NCI-H460 (cell line): ENCODE measurements at regions not wholly inside any gene's neighbourhood (a gene's known extent, or its start where the extent isn't known, plus 50 kb on each side); places are given as distances from the start of the nearest gene placed in this dataset.
"Not testable (repeated sequence)": the region's sequence is repeated elsewhere in the genome, so short reads cannot be mapped to it uniquely, and the experiment has no call there.

Experiments used
- DNase-seq: peaks from one replicate; pipeline ENCODE4 v3.0.0-alpha.2; 2016; ENCODE audit warnings: low read depth; ENCODE audit errors: extremely low read depth

- no peak for DNase-seq
Observed at GRCh38 chr13:84649853-84650252, 767.6 kb upstream of the SLITRK1 start.

- no peak for DNase-seq
Observed at GRCh38 chr13:84648069-84648640, 765.9 kb upstream of the SLITRK1 start.

DNA sequence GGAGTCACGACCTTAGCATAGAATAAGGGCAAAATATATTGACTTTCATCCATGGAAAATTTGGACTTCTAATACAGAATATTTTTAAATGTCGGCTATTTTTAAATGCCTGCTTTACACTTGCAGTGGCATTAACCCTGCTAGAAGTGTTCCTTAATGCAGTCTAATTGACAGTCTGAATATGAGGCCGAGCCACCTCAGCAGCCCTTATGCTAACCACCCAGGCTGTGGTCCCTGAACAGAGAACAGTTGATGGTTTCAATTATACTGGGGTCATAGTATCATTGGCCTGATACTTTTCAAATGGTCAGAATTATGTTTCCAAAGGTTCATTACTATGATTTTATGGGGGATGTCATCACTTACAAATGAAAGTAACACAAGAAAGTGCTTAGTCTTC lies 764.7 kb upstream of the SLITRK1 start:
- no peak for DNase-seq

GRCh38 chr13:84645196-84646012 lies 763.1 kb upstream of the SLITRK1 start:
- no peak for DNase-seq

DNA sequence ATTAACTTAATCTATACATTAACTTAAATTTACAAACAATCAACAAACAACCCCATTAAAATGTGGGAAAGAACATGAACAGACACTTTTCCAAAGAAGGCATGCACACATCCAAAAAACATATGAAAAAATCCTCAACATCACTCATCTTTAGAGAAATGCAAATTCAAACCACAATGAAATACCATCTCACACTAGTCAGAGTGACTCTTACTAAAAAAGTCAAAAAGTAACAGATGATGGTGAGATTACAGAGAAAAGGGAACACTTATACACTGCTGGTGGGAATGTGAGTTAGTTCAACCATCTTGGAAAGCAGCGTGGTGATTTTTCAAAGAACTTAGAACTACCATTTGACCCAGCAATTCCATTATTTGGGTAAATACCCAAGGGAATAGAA lies 759.2 kb upstream of the SLITRK1 start:
- DNase-seq, result no peak

DNA sequence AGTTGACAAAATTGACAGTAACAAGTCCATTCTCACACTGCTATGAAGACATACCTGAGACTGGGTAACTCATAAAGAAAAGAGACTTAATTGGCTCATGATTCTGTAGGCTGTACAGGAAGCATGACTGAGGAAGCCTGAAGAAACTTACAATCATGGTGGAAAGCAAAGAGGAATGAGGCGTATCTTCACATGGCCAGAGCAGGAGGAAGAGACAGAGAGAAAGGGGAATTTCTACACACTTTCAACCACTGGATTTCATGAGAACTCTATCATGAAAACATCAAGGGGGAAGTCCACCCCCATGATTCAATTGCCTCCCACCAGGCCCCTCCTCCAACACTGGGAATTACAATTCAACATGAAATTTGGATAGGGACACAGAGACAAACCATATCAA lies 758.4 kb upstream of the SLITRK1 start:
- no peak for DNase-seq

DNA sequence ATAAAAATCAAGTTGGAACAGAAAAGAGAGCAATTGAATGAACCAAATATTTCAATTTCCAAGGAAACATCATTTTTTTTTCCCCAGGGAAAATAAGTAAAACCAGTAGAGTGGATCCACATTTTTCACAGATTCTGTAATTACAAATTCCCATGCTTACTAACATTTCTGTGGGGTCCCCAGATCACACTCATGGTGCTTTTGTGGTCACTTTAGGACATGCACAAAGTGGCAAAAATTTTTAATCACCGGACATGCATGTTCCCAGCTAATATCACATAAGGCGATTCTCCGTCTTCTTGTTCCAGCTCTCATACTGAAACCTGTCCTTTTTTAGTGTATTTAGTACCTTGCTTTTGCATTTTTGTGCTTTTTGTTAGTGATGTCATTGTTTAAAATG lies 748.2 kb upstream of the SLITRK1 start:
- no peak for DNase-seq

GRCh38 chr13:84616864-84617263 lies 734.6 kb upstream of the SLITRK1 start:
- no peak for DNase-seq

- no peak for DNase-seq
Observed at GRCh38 chr13:84609716-84610115, 727.4 kb upstream of the SLITRK1 start.

- DNase-seq, result no peak
Observed at GRCh38 chr13:84607261-84608013, 725.2 kb upstream of the SLITRK1 start.

- DNase-seq, result no peak
Observed at GRCh38 chr13:84606616-84607015, 724.3 kb upstream of the SLITRK1 start.

GRCh38 chr13:84605927-84606326 lies 723.7 kb upstream of the SLITRK1 start:
- no peak for DNase-seq

DNA sequence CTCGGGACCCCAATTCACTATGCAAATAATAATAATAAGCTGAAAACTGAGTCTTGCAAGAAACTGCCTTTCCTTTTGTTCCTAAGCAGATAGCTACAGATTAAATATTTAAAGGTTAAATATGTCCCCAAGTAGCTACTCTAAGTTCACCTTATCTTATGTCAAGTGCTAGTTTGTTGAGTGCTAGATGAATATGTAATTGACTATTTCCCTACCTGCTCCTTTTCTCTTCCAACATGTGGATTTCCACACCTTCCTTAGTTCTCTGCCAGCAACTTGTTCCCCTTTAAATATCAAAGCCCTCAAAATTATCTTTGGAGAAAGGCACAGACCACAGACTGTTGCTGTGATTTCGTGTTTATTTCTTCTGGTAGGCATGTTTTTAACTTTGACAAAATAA lies 709.2 kb upstream of the SLITRK1 start:
- DNase-seq, result no peak

DNA sequence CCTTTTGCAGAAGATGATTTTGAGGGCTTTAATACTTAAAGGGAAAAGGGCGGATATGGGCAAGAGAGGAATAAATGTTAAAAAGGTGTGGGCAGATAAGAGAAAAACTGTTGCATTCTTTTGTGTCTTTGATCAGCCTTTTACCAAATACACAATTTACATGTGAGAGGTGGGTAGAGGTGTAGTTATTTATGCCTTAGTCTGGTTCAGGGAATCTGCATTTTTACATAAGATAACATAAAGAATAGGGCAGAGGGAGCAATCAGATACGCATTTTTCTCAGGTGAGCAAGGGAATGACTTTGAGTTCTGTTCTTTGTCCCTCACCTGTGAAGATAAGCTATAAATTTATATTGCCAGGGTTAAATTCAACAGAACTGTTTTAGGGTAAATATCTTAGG lies 708.4 kb upstream of the SLITRK1 start:
- no peak for DNase-seq

DNA sequence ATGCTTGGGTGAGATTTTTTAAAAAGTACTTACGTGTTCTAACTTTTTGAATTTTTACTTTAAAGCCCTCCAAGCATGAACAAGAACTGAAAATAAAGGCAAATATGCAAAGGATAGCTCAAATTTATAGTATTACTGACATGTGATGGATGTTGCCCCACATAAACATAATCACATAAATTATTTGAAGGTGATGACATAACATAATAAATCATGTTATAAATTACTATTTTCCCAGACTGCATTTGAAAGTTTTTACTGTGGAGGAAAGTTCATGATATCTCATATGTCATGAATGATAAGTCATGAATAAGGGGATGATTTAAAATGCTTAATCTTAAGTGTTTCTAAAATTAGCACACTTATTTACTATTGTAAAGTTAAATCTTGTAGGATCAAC lies 705.7 kb upstream of the SLITRK1 start:
- no peak for DNase-seq

GRCh38 chr13:84579901-84580300 lies 697.6 kb upstream of the SLITRK1 start:
- not testable (repeated sequence) for DNase-seq

GRCh38 chr13:84574851-84575250 lies 692.6 kb upstream of the SLITRK1 start:
- DNase-seq, result peak; percentile 1

DNA sequence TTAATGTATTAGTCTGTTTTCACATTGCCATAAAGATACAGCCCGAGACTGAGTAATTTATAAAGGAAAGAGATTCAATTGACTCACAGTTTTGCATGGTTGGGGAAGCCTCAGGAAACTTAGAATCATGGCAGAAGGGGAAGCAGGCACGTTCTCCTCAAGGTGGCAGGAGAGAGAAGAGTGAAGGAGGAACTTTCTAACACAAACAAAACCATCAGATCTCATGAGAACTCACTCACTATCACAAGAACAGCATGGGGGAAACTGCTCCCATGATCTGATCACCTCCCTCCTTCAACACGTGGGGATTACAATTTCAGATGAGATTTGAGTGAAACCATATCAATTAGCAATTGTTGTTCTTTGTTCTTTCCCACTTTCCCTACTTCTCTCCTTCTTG lies 689.0 kb upstream of the SLITRK1 start:
- no peak for DNase-seq

DNA sequence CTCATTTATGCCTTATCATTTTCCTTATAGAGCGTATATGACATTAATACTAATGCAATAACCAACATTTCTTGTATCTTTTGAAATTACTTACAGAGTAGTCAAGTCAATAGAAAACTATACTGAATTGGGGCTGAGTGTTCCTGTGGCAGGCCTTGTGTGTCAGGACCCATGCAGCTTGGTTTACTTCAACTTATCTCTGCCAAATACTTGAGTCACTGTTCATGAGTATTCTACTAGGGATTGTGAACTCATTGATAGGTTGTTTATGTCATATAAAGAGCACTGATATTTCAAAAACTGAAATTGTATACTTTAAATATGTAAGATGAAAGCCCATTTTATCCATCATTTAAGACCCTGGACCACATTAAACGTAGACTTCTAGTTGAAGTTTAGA lies 688.6 kb upstream of the SLITRK1 start:
- no peak for DNase-seq

- no peak for DNase-seq
Observed at GRCh38 chr13:84569366-84569765, 687.1 kb upstream of the SLITRK1 start.

- no peak for DNase-seq
Observed at GRCh38 chr13:84567848-84568247, 685.6 kb upstream of the SLITRK1 start.

DNA sequence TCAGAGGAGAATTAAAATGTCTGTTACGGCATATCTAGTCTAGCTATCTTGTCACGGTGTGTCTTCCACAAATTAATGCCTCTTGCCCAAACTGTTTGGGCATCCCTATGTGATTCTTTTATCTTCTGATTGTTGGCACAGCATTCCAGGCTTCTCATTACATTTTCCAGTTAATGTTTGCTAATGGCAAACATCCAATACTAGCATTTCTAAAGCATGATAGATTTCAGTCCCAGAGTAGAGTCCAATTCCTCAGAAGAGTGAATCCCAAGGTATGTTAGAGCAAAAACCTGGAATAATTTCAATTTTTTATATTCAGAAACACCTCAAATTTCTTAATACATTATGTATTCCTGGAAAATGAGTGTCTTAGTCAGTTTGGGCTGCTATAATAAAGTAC lies 684.5 kb upstream of the SLITRK1 start:
- no peak for DNase-seq
